Esophagus muscularis mucosa (tissue), 4 donors: ENCODE measurements at regions not wholly inside any gene's neighbourhood (a gene's known extent, or its start where the extent isn't known, plus 50 kb on each side); places are given as distances from the start of the nearest gene placed in this dataset.

ENCODE experiments used
- DNase-seq: peaks from one replicate; pipeline ENCODE4 v3.0.0-alpha.2; 2017; ENCODE audit errors: extremely low spot score
- H3K27ac ChIP-seq, 4 donors: fragments of 200-600 bp; sonication (generic); replicated peaks in 1 of 4; 1 replicate in 3 of 4; 2 replicates in 1 of 4; pipeline ENCODE4 v1.5.1; 2016 to 2019; ENCODE audit warnings: mild to moderate bottlenecking in 1 of 4
- H3K27me3 ChIP-seq, 4 donors: fragments of 200-600 bp; sonication (generic); one replicate each; pipeline versions ENCODE4 v1.5.1 to v1.6.0; 2016 to 2019
- H3K36me3 ChIP-seq, 4 donors: fragments of 200-600 bp; sonication (generic); one replicate each; pipeline ENCODE4 v1.5.1; 2016 to 2019
- H3K4me1 ChIP-seq, 4 donors: fragments of 200-600 bp; sonication (generic); one replicate each; pipeline ENCODE4 v1.5.1; 2016 to 2019
- H3K4me3 ChIP-seq, 4 donors: fragments of 200-600 bp; sonication (generic); 1 replicate in 2 of 4; 2 replicates in 2 of 4; pipeline ENCODE4 v1.5.1; 2016 to 2019; ENCODE audit warnings: mild to moderate bottlenecking in 4 of 4, moderate library complexity in 1 of 4
- H3K9me3 ChIP-seq, 4 donors: fragments of 200-600 bp; sonication (generic); 1 replicate in 3 of 4; 2 replicates in 1 of 4; pipeline ENCODE4 v1.5.1; 2016 to 2019
- CTCF ChIP-seq, 3 experiments: fragments of 200-600 bp in 2 of 3; fragments of 450-650 bp in 1 of 3; sonication (generic) in 2 of 3; IDR thresholded peaks; one replicate each; pipeline ENCODE4 v1.5.1; 2017 to 2019; ENCODE audit warnings: antibody characterized with exemption in 3 of 3, mild to moderate bottlenecking in 2 of 3, moderate library complexity in 1 of 3
- EP300 ChIP-seq: sonication (generic); formaldehyde crosslinking; IDR thresholded peaks from one replicate; pipeline ENCODE4 v1.6.1; 2017; ENCODE audit warnings: antibody characterized with exemption
- POLR2A ChIP-seq: fragments of 450-650 bp; IDR thresholded peaks from one replicate; pipeline ENCODE4 v1.6.1; 2017; ENCODE audit warnings: antibody characterized with exemption, moderate library complexity, mild to moderate bottlenecking, low read depth
- POLR2AphosphoS5 ChIP-seq, 2 donors: sonication (generic); formaldehyde crosslinking; IDR thresholded peaks; one replicate each; pipeline ENCODE4 v1.6.1; 2017; ENCODE audit warnings: antibody characterized with exemption in 2 of 2
- WGBS: methylation state at CpG from one replicate; pipeline ENCODE4 v1.1.5; 2018; 5-methylcytosine and 5-hydroxymethylcytosine counted together
- intact Hi-C: fragments of 100-400 bp; cut with DNase I; formaldehyde crosslinking; loops from one replicate; pipeline ENCODE4 v1.15.1; 2023

GRCh38 chr2:221270806-221271205 is 301.3 kb downstream of the EPHA4 start:
- H3K9me3 ChIP-seq, result no peaks in the 10 kb centered on the region
- H3K27me3 ChIP-seq, result no peaks in the 10 kb centered on the region
- DNase-seq, result no peak
- no peak for TF ChIP-seq CTCF (IDR thresholded peaks at IDR 0.05)
- no peak for TF ChIP-seq POLR2A
- no peak for TF ChIP-seq EP300
- no peak for TF ChIP-seq POLR2AphosphoS5 (IDR thresholded peaks at IDR 0.05)
- WGBS, result 34% methylated on average over 2 of the region's 2 CpGs
- no peaks in the 10 kb centered on the region for H3K36me3 ChIP-seq
- no peak overlapping the region for H3K4me3 ChIP-seq
- intact Hi-C loops, result no loop called here
- no peak overlapping the region for H3K27ac ChIP-seq
- no peaks in the 10 kb centered on the region for H3K4me1 ChIP-seq

DNA sequence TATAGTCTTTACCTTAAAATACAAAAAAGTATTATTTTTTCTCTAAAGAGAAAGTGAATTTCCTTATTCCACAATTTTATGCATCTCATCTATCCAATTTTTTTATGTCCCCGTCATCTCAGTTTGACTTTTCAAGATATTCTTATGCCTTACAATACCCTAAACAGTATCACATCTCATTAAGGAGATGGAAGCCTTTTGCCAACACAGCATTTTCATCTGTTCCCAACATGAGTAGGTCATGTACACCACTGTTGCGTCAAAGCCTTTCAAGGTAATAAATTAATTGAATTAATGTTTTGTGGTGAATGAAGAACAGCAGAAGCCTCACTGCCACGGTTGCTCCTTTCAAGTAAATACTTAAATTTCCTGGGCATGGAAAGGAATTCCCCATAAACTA is 299.4 kb downstream of the EPHA4 start:
- intact Hi-C loops, result no loop called here
- TF ChIP-seq POLR2A (no peak), EP300 (no peak), POLR2AphosphoS5 (IDR thresholded peaks at IDR 0.05) (no peak), CTCF (IDR thresholded peaks at IDR 0.05) (no peak)
- Histone ChIP-seq H3K36me3 (no peaks in the 10 kb centered on the region), H3K27me3 (no peaks in the 10 kb centered on the region), H3K4me1 (no peaks in the 10 kb centered on the region), H3K9me3 (no peaks in the 10 kb centered on the region), H3K4me3 (no peak overlapping the region), H3K27ac (no peak overlapping the region)
- 87% methylated on average over 3 of the region's 3 CpGs for WGBS
- no peak for DNase-seq

GRCh38 chr2:221276033-221276432 is 296.1 kb downstream of the EPHA4 start:
- Histone ChIP-seq H3K27ac (no peak overlapping the region), H3K36me3 (no peaks in the 10 kb centered on the region), H3K9me3 (no peaks in the 10 kb centered on the region), H3K4me1 (no peaks in the 10 kb centered on the region), H3K27me3 (no peaks in the 10 kb centered on the region), H3K4me3 (no peak overlapping the region)
- intact Hi-C loops, result no loop called here
- TF ChIP-seq EP300 (no peak), POLR2AphosphoS5 (IDR thresholded peaks at IDR 0.05) (no peak), CTCF (IDR thresholded peaks at IDR 0.05) (no peak), POLR2A (no peak)
- no peak for DNase-seq
- WGBS, result 86% methylated on average over 1 of the region's 1 CpG

- intact Hi-C loops, result no loop called here
- H3K27me3 ChIP-seq, result no peaks in the 10 kb centered on the region
- WGBS, result 55% methylated on average over 2 of the region's 2 CpGs
- no peak overlapping the region for H3K27ac ChIP-seq
- TF ChIP-seq EP300 (no peak), CTCF (IDR thresholded peaks at IDR 0.05) (no peak), POLR2AphosphoS5 (IDR thresholded peaks at IDR 0.05) (no peak), POLR2A (no peak)
- H3K4me3 ChIP-seq, result no peak overlapping the region
- DNase-seq, result no peak
- H3K4me1 ChIP-seq, result no peaks in the 10 kb centered on the region
- no peaks in the 10 kb centered on the region for H3K9me3 ChIP-seq
- H3K36me3 ChIP-seq, result no peaks in the 10 kb centered on the region
Observed at GRCh38 chr2:221276601-221277000, 295.5 kb downstream of the EPHA4 start.

- H3K4me1 ChIP-seq, result no peaks in the 10 kb centered on the region
- H3K4me3 ChIP-seq, result no peak overlapping the region
- 90% methylated on average over 4 of the region's 4 CpGs for WGBS
- no peak for DNase-seq
- TF ChIP-seq EP300 (no peak), POLR2A (no peak), CTCF (IDR thresholded peaks at IDR 0.05) (no peak), POLR2AphosphoS5 (IDR thresholded peaks at IDR 0.05) (no peak)
- intact Hi-C loops, result no loop called here
- no peaks in the 10 kb centered on the region for H3K9me3 ChIP-seq
- no peaks in the 10 kb centered on the region for H3K27me3 ChIP-seq
- H3K36me3 ChIP-seq, result no peaks in the 10 kb centered on the region
- H3K27ac ChIP-seq, result no peak overlapping the region
Observed at GRCh38 chr2:221282386-221282785, 289.7 kb downstream of the EPHA4 start.
